MM.1S (cell line): ENCODE measurements at regions not wholly inside any gene's neighbourhood (a gene's known extent, or its start where the extent isn't known, plus 50 kb on each side); places are given as distances from the start of the nearest gene placed in this dataset.

Experiments
- CTCF ChIP-seq: fragments of 300-600 bp; sonication (generic); IDR thresholded peaks from 2 replicates; pipeline ENCODE4 v1.5.1; 2016; ENCODE audit warnings: antibody characterized with exemption, low read length, mixed read lengths
- EZH2 ChIP-seq: fragments of 300-600 bp; sonication (generic); optimal IDR thresholded peaks from 2 replicates; pipeline ENCODE3; 2017; ENCODE audit warnings: low read depth, mild to moderate bottlenecking, antibody characterized with exemption, low read length, mixed read lengths

GRCh38 chr3:193895409-193895808 is 240.5 kb upstream of the HES1 start:
- no peak for TF ChIP-seq CTCF
- TF ChIP-seq EZH2 = no peak
